Left renal cortex interstitium (tissue), 4 donors: ENCODE measurements at regions not wholly inside any gene's neighbourhood (a gene's known extent, or its start where the extent isn't known, plus 50 kb on each side); places are given as distances from the start of the nearest gene placed in this dataset.

Source experiments
- DNase-seq, 4 donors: peaks; one replicate each; pipeline ENCODE4 v3.0.0-alpha.2; 2013; ENCODE audit warnings: low read depth in 4 of 4, low spot score in 2 of 4, missing footprints in 1 of 4

- DNase-seq = no peak
Observed at GRCh38 chr7:130877236-130877990, 143.4 kb upstream of the KLF14 start.

GRCh38 chr7:130877991-130878305, 143.9 kb upstream of the KLF14 start:
- no peak for DNase-seq

- DNase-seq = no peak
Observed at GRCh38 chr7:130878785-130879184, 144.8 kb upstream of the KLF14 start.

- DNase-seq = no peak
Observed at GRCh38 chr7:130879191-130879590, 145.2 kb upstream of the KLF14 start.

- no peak for DNase-seq
Observed at GRCh38 chr7:130880668-130881067, 146.7 kb upstream of the KLF14 start.

GRCh38 chr7:130881091-130881798, 147.2 kb upstream of the KLF14 start:
- DNase-seq = no peak

GRCh38 chr7:130881799-130882141, 147.8 kb upstream of the KLF14 start:
- no peak for DNase-seq

GRCh38 chr7:130882396-130882795, 148.4 kb upstream of the KLF14 start:
- no peak for DNase-seq

- no peak for DNase-seq
Observed at GRCh38 chr7:130883928-130884327, 149.9 kb upstream of the KLF14 start.

- DNase-seq = no peak
Observed at GRCh38 chr7:130884437-130885417, 150.7 kb upstream of the KLF14 start.

GRCh38 chr7:130886438-130887135, 152.6 kb upstream of the KLF14 start:
- DNase-seq = no peak

- DNase-seq = no peak
Observed at GRCh38 chr7:130887182-130887956, 153.4 kb upstream of the KLF14 start.

GRCh38 chr7:130887957-130888371, 154.0 kb upstream of the KLF14 start:
- DNase-seq = no peak

GRCh38 chr7:130888468-130888867, 154.5 kb upstream of the KLF14 start:
- no peak for DNase-seq

- DNase-seq = no peak
Observed at GRCh38 chr7:130890176-130891020, 156.4 kb upstream of the KLF14 start.

GRCh38 chr7:130891254-130892094, 157.5 kb upstream of the KLF14 start:
- no peak for DNase-seq

GRCh38 chr7:130893441-130893894, 159.5 kb upstream of the KLF14 start:
- no peak for DNase-seq
